ENCODE measurements at regions not wholly inside any gene's neighbourhood (a gene's known extent, or its start where the extent isn't known, plus 50 kb on each side); places are given as distances from the start of the nearest gene placed in this dataset.

DNA sequence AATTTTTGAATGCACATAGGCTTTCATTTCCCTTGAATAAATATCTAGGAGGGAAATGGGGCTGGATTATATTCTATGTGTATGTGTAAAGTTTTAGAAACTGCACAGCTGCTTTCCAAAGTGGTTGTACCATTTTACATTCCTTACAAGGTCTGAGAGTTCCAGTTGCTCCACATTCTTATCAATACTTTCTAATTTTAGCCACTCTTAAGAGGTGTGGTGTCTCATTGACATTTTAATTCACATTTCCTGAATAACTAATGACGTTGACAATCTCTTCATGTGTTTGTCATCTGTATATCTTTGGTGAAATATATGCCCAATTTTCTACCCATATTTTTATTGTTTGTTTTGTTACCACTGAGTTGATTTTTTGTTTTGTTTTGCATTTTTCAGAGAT lies 74.6 kb upstream of the VASH1 start:
- ATAC-seq (ENCODE audit: low FRiP score) (no peak), DNase-seq (ENCODE audit: low spot score) (no peak)
- TF ChIP-seq, protein P1, sequence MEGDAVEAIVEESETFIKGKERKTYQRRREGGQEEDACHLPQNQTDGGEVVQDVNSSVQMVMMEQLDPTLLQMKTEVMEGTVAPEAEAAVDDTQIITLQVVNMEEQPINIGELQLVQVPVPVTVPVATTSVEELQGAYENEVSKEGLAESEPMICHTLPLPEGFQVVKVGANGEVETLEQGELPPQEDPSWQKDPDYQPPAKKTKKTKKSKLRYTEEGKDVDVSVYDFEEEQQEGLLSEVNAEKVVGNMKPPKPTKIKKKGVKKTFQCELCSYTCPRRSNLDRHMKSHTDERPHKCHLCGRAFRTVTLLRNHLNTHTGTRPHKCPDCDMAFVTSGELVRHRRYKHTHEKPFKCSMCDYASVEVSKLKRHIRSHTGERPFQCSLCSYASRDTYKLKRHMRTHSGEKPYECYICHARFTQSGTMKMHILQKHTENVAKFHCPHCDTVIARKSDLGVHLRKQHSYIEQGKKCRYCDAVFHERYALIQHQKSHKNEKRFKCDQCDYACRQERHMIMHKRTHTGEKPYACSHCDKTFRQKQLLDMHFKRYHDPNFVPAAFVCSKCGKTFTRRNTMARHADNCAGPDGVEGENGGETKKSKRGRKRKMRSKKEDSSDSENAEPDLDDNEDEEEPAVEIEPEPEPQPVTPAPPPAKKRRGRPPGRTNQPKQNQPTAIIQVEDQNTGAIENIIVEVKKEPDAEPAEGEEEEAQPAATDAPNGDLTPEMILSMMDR (IDR thresholded peaks at IDR 0.05) = no peak

DNA sequence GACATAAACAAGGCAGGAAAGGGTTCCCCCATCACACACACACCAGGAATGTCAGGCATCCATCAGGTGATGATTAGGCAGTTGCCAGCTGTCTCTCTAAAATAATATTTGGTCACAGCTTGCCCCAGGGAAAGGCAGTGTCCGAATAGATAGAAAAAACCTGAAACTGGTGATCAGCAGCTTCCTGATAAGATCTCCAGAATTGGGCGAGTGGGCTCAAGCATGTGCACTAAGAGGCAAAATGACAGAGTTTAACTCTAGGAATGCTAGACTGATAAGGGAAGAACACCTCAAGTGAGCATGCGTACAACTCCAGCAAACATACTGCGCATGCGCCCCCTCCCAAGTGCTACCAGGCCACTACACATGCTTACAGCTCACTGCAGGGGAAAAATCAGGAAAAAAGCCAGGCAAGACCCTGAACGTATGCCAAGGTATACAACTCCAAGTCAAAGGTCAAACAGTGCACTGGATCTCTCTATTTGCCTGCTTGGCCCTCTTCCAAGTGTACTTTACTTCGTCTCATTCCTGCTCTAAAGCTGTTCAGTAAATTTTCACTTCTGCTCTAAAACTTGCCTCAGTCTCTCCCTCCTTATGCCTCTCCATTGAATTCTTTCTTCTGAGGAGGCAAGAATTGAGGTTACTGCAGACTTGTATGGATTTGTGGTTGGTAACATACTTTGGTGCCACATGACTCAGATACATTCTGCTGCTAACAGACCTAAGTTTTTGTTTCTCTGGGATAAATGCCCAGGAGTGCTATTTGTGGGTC lies 73.5 kb upstream of the VASH1 start:
- ATAC-seq (ENCODE audit: low FRiP score) (no peak), DNase-seq (ENCODE audit: low spot score) (no peak)
- TF ChIP-seq, protein P1 (IDR thresholded peaks at IDR 0.05) = no peak

DNA sequence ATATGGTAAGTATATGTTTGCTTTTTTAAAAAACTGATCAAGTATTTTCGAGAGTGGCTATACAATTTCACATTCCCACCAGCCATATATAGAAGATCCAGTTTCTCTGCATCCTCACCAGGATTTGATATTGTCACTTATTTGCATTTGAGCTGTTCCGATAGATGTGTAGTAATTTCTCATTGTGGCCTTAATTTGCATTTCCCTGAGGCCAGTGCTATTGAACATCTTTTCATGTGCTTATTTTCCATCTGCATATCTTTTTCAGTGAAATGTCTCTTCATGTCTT lies 72.9 kb upstream of the VASH1 start:
- DNase-seq (ENCODE audit: low spot score) (no peak), ATAC-seq (ENCODE audit: low FRiP score) (no peak)
- TF ChIP-seq, protein P1 (IDR thresholded peaks at IDR 0.05) = no peak

DNA sequence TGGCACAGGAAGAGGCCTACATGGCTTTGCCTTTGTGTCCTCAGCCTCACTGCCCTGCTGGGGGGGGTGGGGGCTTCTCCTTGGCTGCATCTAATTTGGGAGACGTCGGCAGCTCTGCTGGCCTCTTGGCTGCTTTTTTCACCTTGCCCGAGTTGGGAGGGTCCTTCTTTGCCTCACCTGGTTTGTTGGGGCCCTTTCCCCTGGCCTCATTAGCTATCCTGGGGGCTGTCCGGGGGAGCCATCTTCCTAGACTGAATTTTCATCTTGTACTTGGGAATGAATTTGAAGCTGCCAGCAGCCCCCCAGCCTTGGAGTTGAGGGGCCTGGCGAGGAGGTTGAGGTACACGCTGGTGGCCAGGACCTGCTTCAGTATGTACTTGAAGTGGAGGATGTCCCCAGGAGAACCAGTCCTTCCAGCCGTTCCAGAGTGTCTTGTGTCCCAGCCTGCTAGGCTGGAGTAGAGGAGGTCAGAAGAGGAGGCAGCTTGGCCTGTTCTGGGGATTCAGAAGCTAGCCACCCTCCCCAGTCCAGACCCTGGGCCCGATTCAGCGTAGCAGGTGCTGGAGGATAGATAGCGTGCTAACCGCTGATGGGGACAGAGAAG lies 70.7 kb upstream of the VASH1 start:
- DNase-seq (ENCODE audit: low spot score) = no peak
- TF ChIP-seq, protein P1 (IDR thresholded peaks at IDR 0.05) = no peak
- no peak for ATAC-seq (ENCODE audit: low FRiP score)

DNA sequence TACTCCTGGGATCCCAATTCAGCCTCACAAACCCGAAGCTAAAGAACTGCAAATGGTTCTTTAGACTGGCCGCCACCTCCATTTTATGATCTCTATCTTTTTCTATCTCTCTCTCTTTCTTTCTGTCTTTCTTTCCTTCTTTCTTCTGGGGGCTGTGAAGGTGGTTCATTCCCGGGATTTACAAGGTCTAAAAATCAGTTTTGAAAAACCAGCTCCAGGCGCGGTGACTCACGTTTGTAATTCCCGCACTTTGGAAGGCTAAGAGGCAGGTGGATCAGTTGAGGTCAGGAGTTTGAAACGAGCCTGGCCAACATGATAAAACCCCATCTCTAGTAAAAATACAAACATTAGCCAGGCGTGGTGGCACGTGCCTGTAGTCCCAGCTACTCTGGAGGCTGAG lies 67.2 kb upstream of the VASH1 start:
- no peak for ATAC-seq (ENCODE audit: low FRiP score)
- DNase-seq (ENCODE audit: low spot score) = no peak
- TF ChIP-seq, protein P1 (IDR thresholded peaks at IDR 0.05) = no peak

DNA sequence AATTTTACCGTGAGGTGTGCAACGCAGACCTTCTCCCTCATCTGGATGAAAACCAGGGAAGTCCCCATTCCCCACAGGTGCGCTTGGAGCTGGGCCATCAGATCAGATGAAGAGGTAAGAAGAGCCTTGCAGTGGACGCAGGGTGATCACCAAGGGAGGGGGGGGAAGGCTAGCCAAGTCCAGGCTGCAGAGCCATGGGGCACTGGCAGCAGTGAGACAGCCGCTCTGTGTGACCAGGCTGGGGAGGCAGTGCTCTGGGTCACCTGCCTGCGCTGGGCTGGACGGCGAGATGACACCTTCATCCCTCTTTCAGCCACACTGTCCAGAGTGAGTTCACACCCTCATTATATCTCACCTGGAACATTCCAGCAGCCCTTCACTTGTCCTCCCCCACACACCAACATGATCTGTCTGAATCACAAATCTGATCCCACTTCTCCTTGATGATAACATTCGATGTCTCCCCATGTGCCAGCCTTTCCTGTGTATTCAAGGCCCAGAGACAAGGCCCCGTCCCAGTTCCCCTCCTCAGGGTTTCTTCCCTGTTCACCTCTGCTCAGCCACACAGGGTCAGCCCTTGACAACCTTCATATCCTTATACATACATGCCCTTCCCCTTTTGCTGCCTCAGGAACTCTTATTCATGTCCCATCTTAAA lies 65.9 kb upstream of the VASH1 start:
- TF ChIP-seq, protein P1 (IDR thresholded peaks at IDR 0.05) = no peak
- no peak for ATAC-seq (ENCODE audit: low FRiP score)
- no peak for DNase-seq (ENCODE audit: low spot score)

DNA sequence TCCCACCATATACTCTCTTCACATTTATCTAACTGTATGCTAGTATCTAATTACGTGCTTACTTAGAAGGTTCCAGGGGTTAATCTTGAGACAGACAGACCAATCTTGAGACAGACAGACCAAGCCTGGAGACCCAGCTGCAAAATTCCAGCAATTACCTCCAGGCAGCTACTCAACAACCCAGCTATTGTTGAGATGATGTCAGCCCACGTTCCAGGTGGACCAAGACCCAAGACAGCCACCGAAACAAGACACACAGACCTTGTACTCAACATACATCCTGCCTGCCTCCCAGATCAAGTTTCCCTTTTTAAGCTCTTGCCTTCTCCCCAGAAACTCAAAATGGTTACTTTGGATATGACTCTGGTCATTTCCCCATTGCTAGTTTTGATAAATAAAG lies 64.9 kb upstream of the VASH1 start:
- TF ChIP-seq, protein P1 (IDR thresholded peaks at IDR 0.05) = no peak
- ATAC-seq (ENCODE audit: low FRiP score) (no peak), DNase-seq (ENCODE audit: low spot score) (no peak)

All from omental fat pad (tissue), 3 donors.